ENCODE measurements at regions not wholly inside any gene's neighbourhood (a gene's known extent, or its start where the extent isn't known, plus 50 kb on each side); places are given as distances from the start of the nearest gene placed in this dataset.

- H2BK12ac ChIP-seq (ENCODE audit: low read depth, low read length): no peak overlapping the region
- no peak overlapping the region for H2AK5ac ChIP-seq (ENCODE audit: low read depth, low read length)
- WGBS, 2 experiments (ENCODE audit: extremely low coverage in 1 of 2, insufficient coverage in 1 of 2, insufficient read length in 1 of 2, insufficient replicate concordance in 2 of 2, low coverage in 1 of 2, low lambda C conversion rate in 2 of 2, missing lambda C conversion rate in 1 of 2): 79% methylated on average over 6 of the region's 6 CpGs; no CpG with 5 or more reads in 1 of the 2 experiments
- H3K27me3 ChIP-seq (replicated peaks in 1 of 4; ENCODE audit: control insufficient read depth in 3 of 4, extremely low read depth in 1 of 4, insufficient read depth in 3 of 4, low read length in 3 of 4): no peaks in the 10 kb centered on the region
- H3K23me2 ChIP-seq (ENCODE audit: low read depth, low read length): no peaks in the 10 kb centered on the region
- H2BK5ac ChIP-seq (ENCODE audit: low read depth, low read length): no peak overlapping the region
- H3K14ac ChIP-seq (ENCODE audit: insufficient read length): no peak overlapping the region
- DNase-seq (ENCODE audit: low read depth in 1 of 2, low spot score in 2 of 2) (no peak), FAIRE-seq (no peak)
- no peaks in the 10 kb centered on the region for H3K79me2 ChIP-seq (ENCODE audit: control insufficient read depth in 1 of 2, insufficient read depth in 2 of 2, low read length in 2 of 2)
- no peak overlapping the region for H3K4me2 ChIP-seq (ENCODE audit: insufficient read depth in 1 of 2, low read depth in 2 of 2, low read length in 2 of 2)
- H3K9ac ChIP-seq (replicated peaks in 1 of 4; ENCODE audit: extremely low read depth in 1 of 4, low read depth in 3 of 4, low read length in 3 of 4): no peak overlapping the region
- H3K23ac ChIP-seq (ENCODE audit: insufficient read length): no peak overlapping the region
- H3K4me1 ChIP-seq (replicated peaks in 1 of 4; ENCODE audit: control insufficient read depth in 3 of 4, insufficient read depth in 4 of 4, low read length in 3 of 4): no peaks in the 10 kb centered on the region
- H2BK20ac ChIP-seq (ENCODE audit: low read length): no peak overlapping the region
- H4K91ac ChIP-seq (replicated peaks; ENCODE audit: insufficient read length, low read length): no peak overlapping the region
- no peaks in the 10 kb centered on the region for H4K20me1 ChIP-seq (replicated peaks in 1 of 2; ENCODE audit: control insufficient read depth in 1 of 2, insufficient read depth in 2 of 2, low read length in 2 of 2)
- no peaks in the 10 kb centered on the region for H3K36me3 ChIP-seq (ENCODE audit: control insufficient read depth in 2 of 4, insufficient read depth in 4 of 4, low read length in 3 of 4)
- H3K4me3 ChIP-seq (ENCODE audit: extremely low read depth in 1 of 4, insufficient read depth in 2 of 4, low read depth in 3 of 4, low read length in 4 of 4): no peak overlapping the region
- no peak overlapping the region for H4K5ac ChIP-seq (ENCODE audit: insufficient read length, low read depth, low read length)
- H3K4ac ChIP-seq (replicated peaks; ENCODE audit: insufficient read length, low read depth, low read length): no peak overlapping the region
- H2AFZ ChIP-seq (ENCODE audit: low read length): no peak overlapping the region
- H3K56ac ChIP-seq (replicated peaks; ENCODE audit: insufficient read length, low read depth, low read length): no peak overlapping the region
- H4K8ac ChIP-seq (ENCODE audit: extremely low read depth, insufficient read depth, low read length): no peak overlapping the region
- ChIA-PET POLR2A (ENCODE audit: partially characterized antibody) (no interaction called here), CTCF (ENCODE audit: partially characterized antibody) (interaction anchor here (0.7 to 1.2 kb wide), 2 partner anchors 9 to 26 kb away, joined by 3 read pairs; no protein-coding TSS in a partner anchor)
- no peak overlapping the region for H3K18ac ChIP-seq (ENCODE audit: extremely low read depth, low read length)
- no peak overlapping the region for H3K27ac ChIP-seq (ENCODE audit: low read depth, low read length)
- H2BK120ac ChIP-seq (replicated peaks; ENCODE audit: low read depth, low read length): no peak overlapping the region
- H3K79me1 ChIP-seq (ENCODE audit: low read depth, low read length): no peaks in the 10 kb centered on the region
- no peaks in the 10 kb centered on the region for H3K9me3 ChIP-seq (ENCODE audit: insufficient read depth in 2 of 2, low read depth in 1 of 2, low read length in 1 of 2)
- no peak overlapping the region for H2BK15ac ChIP-seq (ENCODE audit: low read length)
- TF ChIP-seq SIN3A (conservative IDR thresholded peaks at IDR 0.05 in 1 of 2, IDR thresholded peaks at IDR 0.05 in 1 of 2; ENCODE audit: low read depth in 1 of 2, low read length in 2 of 2): no peak
- no peak for TF ChIP-seq GTF2F1 (IDR thresholded peaks at IDR 0.05; ENCODE audit: borderline replicate concordance, low read depth, low read length)
- TF ChIP-seq NRF1 (IDR thresholded peaks at IDR 0.05; ENCODE audit: low read depth, low read length): no peak
- TF ChIP-seq SIRT6 (IDR thresholded peaks at IDR 0.05; ENCODE audit: low read length): no peak
- TF ChIP-seq HDAC6 (IDR thresholded peaks at IDR 0.05; ENCODE audit: low read depth, low read length): no peak
- TF ChIP-seq E2F6 (IDR thresholded peaks at IDR 0.05): no peak
- TF ChIP-seq CTCF (IDR thresholded peaks at IDR 0.05; ENCODE audit: control extremely low read depth in 1 of 3, insufficient read depth in 1 of 3, low read depth in 1 of 3, low read length in 3 of 3): no peak
Observed at GRCh38 chr6:119540417-119540816, 190.9 kb upstream of the MAN1A1 start.
